ENCODE measurements at regions not wholly inside any gene's neighbourhood (a gene's known extent, or its start where the extent isn't known, plus 50 kb on each side); places are given as distances from the start of the nearest gene placed in this dataset.

DNA sequence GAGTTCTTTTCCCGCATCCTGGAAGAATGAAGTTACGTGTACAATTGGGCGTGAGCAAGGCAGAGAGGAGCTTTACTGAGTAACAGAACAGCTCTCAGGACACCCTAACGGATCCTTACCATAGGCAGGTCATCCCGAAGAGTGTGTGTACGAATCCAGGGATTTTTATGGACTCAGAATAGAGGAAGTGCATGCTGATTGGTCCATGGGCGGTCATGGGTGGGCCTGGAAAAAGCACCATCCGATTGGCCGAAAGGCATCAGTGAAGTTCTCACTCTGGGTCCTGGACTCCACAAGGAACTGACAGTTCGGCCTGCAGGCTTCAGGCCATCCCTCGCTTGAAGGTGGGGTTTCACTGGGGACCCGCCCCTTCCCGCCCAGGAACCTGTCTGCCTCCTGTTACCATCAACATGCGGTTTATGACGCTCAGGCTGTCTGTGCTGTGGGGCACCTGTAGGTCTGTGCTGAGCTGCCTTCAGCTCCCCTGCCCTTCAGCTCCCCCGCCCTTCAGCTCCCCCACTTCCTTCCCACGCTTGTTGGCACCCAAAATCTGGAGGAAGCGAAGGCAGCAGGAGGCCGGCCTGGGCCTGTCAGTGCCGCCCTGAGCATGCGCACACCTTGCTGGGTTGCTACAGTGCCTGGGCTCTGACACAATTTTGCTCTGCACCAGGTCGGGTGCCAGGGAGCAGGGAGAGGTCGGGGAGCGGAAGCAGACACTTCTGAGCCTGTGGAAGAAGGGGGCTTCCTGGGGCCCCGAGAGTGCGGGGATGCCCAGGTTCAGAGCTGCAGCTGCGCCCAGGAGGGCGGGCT is 57.9 kb upstream of the MANEA start:
- H3K4me3 ChIP-seq (ENCODE audit: low read depth, low read length) = no peak overlapping the region
- TF ChIP-seq CTCF (IDR thresholded peaks at IDR 0.05; ENCODE audit: borderline replicate concordance, insufficient read depth, low read depth, low read length) = no peak

DNA sequence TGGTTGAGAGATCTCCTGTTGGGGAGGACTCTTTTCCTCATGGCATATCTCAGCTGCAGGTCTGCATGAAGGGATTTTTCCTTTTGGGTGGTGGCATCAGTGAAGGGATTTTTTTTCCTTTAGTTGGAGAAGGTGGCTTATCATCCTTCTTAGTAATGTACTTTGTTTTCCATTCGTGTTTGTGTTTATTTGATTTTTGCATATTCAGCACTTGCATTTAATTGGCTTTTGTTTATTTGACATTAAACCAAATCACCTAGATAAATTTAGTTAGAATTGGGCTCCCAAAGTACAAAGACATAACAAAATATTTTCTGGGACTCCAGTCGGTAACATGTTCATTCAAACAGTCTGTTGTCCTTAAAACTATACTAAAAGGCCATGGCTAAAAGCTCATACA is 56.2 kb upstream of the MANEA start:
- H3K4me3 ChIP-seq (ENCODE audit: low read depth, low read length) = no peak overlapping the region
- no peak for TF ChIP-seq CTCF (IDR thresholded peaks at IDR 0.05; ENCODE audit: borderline replicate concordance, insufficient read depth, low read depth, low read length)
